Adrenal gland (tissue), 9 donors: ENCODE measurements at regions not wholly inside any gene's neighbourhood (a gene's known extent, or its start where the extent isn't known, plus 50 kb on each side); places are given as distances from the start of the nearest gene placed in this dataset.

ENCODE experiments used
- DNase-seq, 7 donors: peaks; one replicate each; pipeline ENCODE4 v3.0.0-alpha.2; 2019 to 2020
- H3K27ac ChIP-seq, 5 donors: fragments of 200-600 bp; sonication (generic) in 4 of 5; 1 replicate in 3 of 5; 2 replicates in 2 of 5; pipeline versions ENCODE4 v1.5.1 to v1.8.0; 2016 to 2020; ENCODE audit warnings: mild to moderate bottlenecking in 1 of 5
- H3K27me3 ChIP-seq: fragments of 200-600 bp; 2 replicates; pipeline ENCODE4 v1.8.0; 2021
- H3K36me3 ChIP-seq, 2 donors: fragments of 200-600 bp; replicated peaks in 1 of 2; 1 replicate in 1 of 2; 2 replicates in 1 of 2; pipeline versions ENCODE4 v1.5.1 to v1.8.0; 2018 to 2022
- H3K4me1 ChIP-seq, 2 donors: fragments of 200-600 bp; replicated peaks in 1 of 2; 1 replicate in 1 of 2; 2 replicates in 1 of 2; pipeline versions ENCODE4 v1.5.1 to v1.8.0; 2018 to 2021
- H3K4me3 ChIP-seq, 4 donors: fragments of 200-600 bp; sonication (generic) in 3 of 4; one replicate each; pipeline ENCODE4 v1.5.1; 2016 to 2018
- H3K9me3 ChIP-seq, 3 donors: fragments of 200-600 bp; sonication (generic) in 1 of 3; replicated peaks in 1 of 3; 1 replicate in 2 of 3; 2 replicates in 1 of 3; pipeline versions ENCODE4 v1.5.1 to v1.8.0; 2016 to 2021
- CTCF ChIP-seq, 6 experiments: fragments of 450-650 bp in 4 of 6; fragments of 200-600 bp in 2 of 6; sonication (generic) in 1 of 6; IDR thresholded peaks; 1 replicate in 5 of 6; 2 replicates in 1 of 6; pipeline versions ENCODE4 v1.5.1 to v1.8.0; 2016 to 2021; ENCODE audit warnings: antibody characterized with exemption in 6 of 6, mild to moderate bottlenecking in 2 of 6, moderate library complexity in 1 of 6
- POLR2A ChIP-seq, 2 donors: fragments of 450-650 bp; IDR thresholded peaks; one replicate each; pipeline ENCODE4 v1.6.1; 2017; ENCODE audit warnings: antibody characterized with exemption in 2 of 2, mild to moderate bottlenecking in 2 of 2, moderate library complexity in 1 of 2
- WGBS, 4 donors: extraction: QIAGEN DNeasy Blood & Tissue Kit in 2 of 4; methylation state at CpG; one replicate each; pipeline versions ENCODE4 v1.1.5 to v1.1.7; 2013 to 2017; 5-methylcytosine and 5-hydroxymethylcytosine counted together
- intact Hi-C, 2 donors: fragments of 100-400 bp; cut with DNase I; formaldehyde crosslinking; loops; one replicate each; pipeline versions ENCODE4 v1.14.1 to v1.15.0; 2022 to 2023
- donor health status: healthy with polysubstance abuse.
- donor health status: Bipolar disorder and iron deficiency.
- donor health status: DM: yes; HTN: yes; CAD: no.
- donor health status: DM: no; HTN: no; CAD: no.
- donor health status: DM: no; HTN: no; CAD: no.

GRCh38 chr9:129252937-129253802 lies 75.1 kb upstream of the IER5L start:
- intact Hi-C loops, result no loop called here
- 77 to 86% (median 85%) methylated on average over 13 to 28 of the region's 28 CpGs for WGBS, 4 donors
- H3K4me3 ChIP-seq, result no peak overlapping the region
- H3K4me1 ChIP-seq, result peaks cover 10 to 13% of the 10 kb centered on the region in 2 donors
- peak overlapping the region in 1 of 5 donors; percentile 30 for H3K27ac ChIP-seq
- peak in 1 of 7 donors; percentile 14 for DNase-seq
- TF ChIP-seq POLR2A (IDR thresholded peaks at IDR 0.05), result no peak
- TF ChIP-seq CTCF (IDR thresholded peaks at IDR 0.05), result no peak
- H3K27me3 ChIP-seq, result no peaks in the 10 kb centered on the region
- H3K9me3 ChIP-seq, result no peaks in the 10 kb centered on the region
- no peaks in the 10 kb centered on the region for H3K36me3 ChIP-seq

- Histone ChIP-seq H3K36me3 (no peaks in the 10 kb centered on the region), H3K4me3 (no peak overlapping the region), H3K9me3 (no peaks in the 10 kb centered on the region), H3K27me3 (no peaks in the 10 kb centered on the region), H3K27ac (no peak overlapping the region), H3K4me1 (peaks cover 10 to 12% of the 10 kb centered on the region in 2 donors)
- TF ChIP-seq CTCF (IDR thresholded peaks at IDR 0.05), result no peak
- TF ChIP-seq POLR2A (IDR thresholded peaks at IDR 0.05), result no peak
- no peak for DNase-seq
- WGBS, 4 donors, result 60 to 66% (median 61%) methylated on average over 2 of the region's 2 CpGs
- intact Hi-C loops, result no loop called here
Measured at GRCh38 chr9:129250786-129251185, 72.7 kb upstream of the IER5L start.

- H3K27ac ChIP-seq, result no peak overlapping the region
- H3K4me3 ChIP-seq, result no peak overlapping the region
- H3K36me3 ChIP-seq, result no peaks in the 10 kb centered on the region
- H3K27me3 ChIP-seq, result no peaks in the 10 kb centered on the region
- WGBS, 4 donors, result 90 to 93% (median 92%) methylated on average over 8 to 13 of the region's 13 CpGs
- no peaks in the 10 kb centered on the region for H3K9me3 ChIP-seq
- TF ChIP-seq POLR2A (IDR thresholded peaks at IDR 0.05) (no peak), CTCF (IDR thresholded peaks at IDR 0.05) (no peak)
- no peaks in the 10 kb centered on the region for H3K4me1 ChIP-seq
- DNase-seq, result peak in 2 of 7 donors; percentile 5 to 8
- intact Hi-C loops, result no loop called here
Measured at GRCh38 chr9:129247285-129248153, 69.5 kb upstream of the IER5L start.

- DNase-seq, result peak in 3 of 7 donors; percentile 10 to 45 (median 13)
- Histone ChIP-seq H3K4me1 (no peaks in the 10 kb centered on the region), H3K36me3 (no peaks in the 10 kb centered on the region), H3K27me3 (no peaks in the 10 kb centered on the region), H3K4me3 (no peak overlapping the region), H3K27ac (no peak overlapping the region), H3K9me3 (no peaks in the 10 kb centered on the region)
- 64 to 77% (median 73%) methylated on average over 14 to 15 of the region's 15 CpGs for WGBS, 4 donors
- intact Hi-C loops, result no loop called here
- no peak for TF ChIP-seq POLR2A (IDR thresholded peaks at IDR 0.05)
- TF ChIP-seq CTCF (IDR thresholded peaks at IDR 0.05), result no peak
Measured at GRCh38 chr9:129245276-129245675, 67.2 kb upstream of the IER5L start.
